Activated CD4-positive, alpha-beta memory T cell treated with anti-CD3 and anti-CD28 coated beads for 36 hours (primary cell): ENCODE measurements at regions not wholly inside any gene's neighbourhood (a gene's known extent, or its start where the extent isn't known, plus 50 kb on each side); places are given as distances from the start of the nearest gene placed in this dataset.
"Not testable (repeated sequence)": the region's sequence is repeated elsewhere in the genome, so short reads cannot be mapped to it uniquely, and the experiment has no call there.

ENCODE experiments used
- CTCF ChIA-PET: fragments of 350-600 bp; sonication (Branson Sonifier 250); formaldehyde crosslinking; loops from one replicate; lab custom pipeline; 2021; ENCODE audit warnings: antibody characterized with exemption, inconsistent platforms; lab: Charles Lee
- POLR2A ChIA-PET: fragments of 350-600 bp; sonication (Branson Sonifier 250); formaldehyde crosslinking; loops from one replicate; lab custom pipeline; 2021; ENCODE audit warnings: antibody characterized with exemption; lab: Charles Lee
- DNase-seq: peaks from one replicate; pipeline ENCODE4 v3.0.0-alpha.2; 2020
- H3K27ac Mint-ChIP-seq: one replicate; pipeline ENCODE4 v1.8.0; 2021; ENCODE audit warnings: mixed read lengths
- H3K27me3 Mint-ChIP-seq: one replicate; pipeline ENCODE4 v1.8.0; 2021; ENCODE audit warnings: mixed read lengths
- H3K36me3 Mint-ChIP-seq: one replicate; pipeline ENCODE4 v1.8.0; 2021; ENCODE audit warnings: mixed read lengths
- H3K4me1 Mint-ChIP-seq: one replicate; pipeline ENCODE4 v1.8.0; 2021; ENCODE audit warnings: low read depth, mixed read lengths
- H3K4me3 Mint-ChIP-seq: one replicate; pipeline ENCODE4 v1.8.0; 2021; ENCODE audit warnings: mild to moderate bottlenecking, mixed read lengths
- H3K9me3 Mint-ChIP-seq: one replicate; pipeline ENCODE4 v1.8.0; 2021; ENCODE audit warnings: mixed read lengths
- intact Hi-C: fragments of 100-400 bp; cut with micrococcal nuclease; formaldehyde crosslinking; loops from one replicate; pipeline ENCODE4 v1.15.1; 2023

- POLR2A ChIA-PET, H3K4me3 Mint-ChIP-seq, DNase-seq, H3K4me1 Mint-ChIP-seq, H3K27ac Mint-ChIP-seq, intact Hi-C loops, H3K36me3 Mint-ChIP-seq, CTCF ChIA-PET, H3K9me3 Mint-ChIP-seq, H3K27me3 Mint-ChIP-seq: not testable (repeated sequence)
These were observed 2733.8 kb upstream of the TPTE start for GRCh38 chr21:7787427-7788078.

- CTCF ChIA-PET, H3K4me3 Mint-ChIP-seq, H3K9me3 Mint-ChIP-seq, DNase-seq, H3K4me1 Mint-ChIP-seq, H3K27ac Mint-ChIP-seq, H3K27me3 Mint-ChIP-seq, intact Hi-C loops, H3K36me3 Mint-ChIP-seq, POLR2A ChIA-PET: not testable (repeated sequence)
These were observed 2727.6 kb upstream of the TPTE start for GRCh38 chr21:7793797-7794196.

- H3K36me3 Mint-ChIP-seq, H3K27ac Mint-ChIP-seq, H3K4me3 Mint-ChIP-seq, H3K27me3 Mint-ChIP-seq, H3K4me1 Mint-ChIP-seq, intact Hi-C loops, CTCF ChIA-PET, POLR2A ChIA-PET, DNase-seq, H3K9me3 Mint-ChIP-seq: not testable (repeated sequence)
These were observed 2724.1 kb upstream of the TPTE start for GRCh38 chr21:7797328-7797727.

GRCh38 chr21:7798446-7798845 is 2722.9 kb upstream of the TPTE start:
- H3K27ac Mint-ChIP-seq, H3K4me3 Mint-ChIP-seq, CTCF ChIA-PET, H3K4me1 Mint-ChIP-seq, DNase-seq, H3K36me3 Mint-ChIP-seq, intact Hi-C loops, H3K9me3 Mint-ChIP-seq, H3K27me3 Mint-ChIP-seq, POLR2A ChIA-PET: not testable (repeated sequence)

- H3K36me3 Mint-ChIP-seq, POLR2A ChIA-PET, H3K4me1 Mint-ChIP-seq, DNase-seq, H3K9me3 Mint-ChIP-seq, H3K27ac Mint-ChIP-seq, intact Hi-C loops, CTCF ChIA-PET, H3K27me3 Mint-ChIP-seq, H3K4me3 Mint-ChIP-seq: not testable (repeated sequence)
These were observed 2721.7 kb upstream of the TPTE start for GRCh38 chr21:7799697-7800096.

GRCh38 chr21:7813475-7813874 is 2707.9 kb upstream of the TPTE start:
- CTCF ChIA-PET, H3K27me3 Mint-ChIP-seq, H3K4me1 Mint-ChIP-seq, H3K36me3 Mint-ChIP-seq, H3K27ac Mint-ChIP-seq, POLR2A ChIA-PET, DNase-seq, intact Hi-C loops, H3K9me3 Mint-ChIP-seq, H3K4me3 Mint-ChIP-seq: not testable (repeated sequence)

GRCh38 chr21:7817013-7817412 is 2704.4 kb upstream of the TPTE start:
- H3K4me1 Mint-ChIP-seq, DNase-seq, H3K27ac Mint-ChIP-seq, H3K27me3 Mint-ChIP-seq, CTCF ChIA-PET, intact Hi-C loops, H3K9me3 Mint-ChIP-seq, H3K4me3 Mint-ChIP-seq, POLR2A ChIA-PET, H3K36me3 Mint-ChIP-seq: not testable (repeated sequence)

GRCh38 chr21:7819301-7819700 is 2702.1 kb upstream of the TPTE start:
- H3K27me3 Mint-ChIP-seq, H3K36me3 Mint-ChIP-seq, CTCF ChIA-PET, H3K27ac Mint-ChIP-seq, DNase-seq, H3K4me3 Mint-ChIP-seq, POLR2A ChIA-PET, H3K4me1 Mint-ChIP-seq, H3K9me3 Mint-ChIP-seq, intact Hi-C loops: not testable (repeated sequence)

- DNase-seq, H3K4me3 Mint-ChIP-seq, H3K36me3 Mint-ChIP-seq, H3K27ac Mint-ChIP-seq, H3K9me3 Mint-ChIP-seq, intact Hi-C loops, H3K4me1 Mint-ChIP-seq, CTCF ChIA-PET, POLR2A ChIA-PET, H3K27me3 Mint-ChIP-seq: not testable (repeated sequence)
These were observed 2695.8 kb upstream of the TPTE start for GRCh38 chr21:7825627-7826026.

- CTCF ChIA-PET, intact Hi-C loops, H3K27ac Mint-ChIP-seq, H3K27me3 Mint-ChIP-seq, H3K4me1 Mint-ChIP-seq, H3K9me3 Mint-ChIP-seq, H3K4me3 Mint-ChIP-seq, H3K36me3 Mint-ChIP-seq, DNase-seq, POLR2A ChIA-PET: not testable (repeated sequence)
These were observed 2695.2 kb upstream of the TPTE start for GRCh38 chr21:7826174-7826573.

- H3K9me3 Mint-ChIP-seq, DNase-seq, H3K27ac Mint-ChIP-seq, H3K4me3 Mint-ChIP-seq, H3K4me1 Mint-ChIP-seq, POLR2A ChIA-PET, H3K27me3 Mint-ChIP-seq, CTCF ChIA-PET, H3K36me3 Mint-ChIP-seq, intact Hi-C loops: not testable (repeated sequence)
These were observed 2693.1 kb upstream of the TPTE start for GRCh38 chr21:7828260-7828659.

GRCh38 chr21:7829411-7829810 is 2692.0 kb upstream of the TPTE start:
- H3K27me3 Mint-ChIP-seq, DNase-seq, H3K27ac Mint-ChIP-seq, H3K4me3 Mint-ChIP-seq, H3K9me3 Mint-ChIP-seq, POLR2A ChIA-PET, CTCF ChIA-PET, H3K36me3 Mint-ChIP-seq, H3K4me1 Mint-ChIP-seq, intact Hi-C loops: not testable (repeated sequence)

- CTCF ChIA-PET, H3K27me3 Mint-ChIP-seq, intact Hi-C loops, H3K4me3 Mint-ChIP-seq, H3K27ac Mint-ChIP-seq, H3K36me3 Mint-ChIP-seq, DNase-seq, H3K9me3 Mint-ChIP-seq, POLR2A ChIA-PET, H3K4me1 Mint-ChIP-seq: not testable (repeated sequence)
These were observed 2684.1 kb upstream of the TPTE start for GRCh38 chr21:7837315-7837714.
